H1 (cell line): ENCODE measurements at regions not wholly inside any gene's neighbourhood (a gene's known extent, or its start where the extent isn't known, plus 50 kb on each side); places are given as distances from the start of the nearest gene placed in this dataset.

Source experiments
- CTCF ChIA-PET: fragments of 300-600 bp; sonication (Branson Sonifier 250); formaldehyde crosslinking; loops from one replicate; lab custom pipeline; 2021; ENCODE audit not compliant: partially characterized antibody; lab: Charles Lee
- POLR2A ChIA-PET: fragments of 300-600 bp; sonication (Branson Sonifier 250); formaldehyde crosslinking; loops from one replicate; lab custom pipeline; 2021; ENCODE audit warnings: inconsistent platforms; ENCODE audit not compliant: partially characterized antibody; lab: Charles Lee
- DNase-seq, 2 experiments: peaks; one replicate each; pipeline versions ENCODE4 v3.0.0 to v3.0.0-alpha.2; 2010 to 2022; ENCODE audit warnings: low spot score in 2 of 2, low read depth in 1 of 2, mixed read lengths in 1 of 2
- FAIRE-seq: peaks from 2 replicates; lab custom pipeline; 2011; peaks lifted over from hg19 to GRCh38; lab: Jason Lieb, UNC
- H2AFZ ChIP-seq: 2 replicates; pipeline ENCODE4 v1.8.1; 2012; ENCODE audit warnings: low read length, inconsistent platforms
- H2AK5ac ChIP-seq: 2 replicates; pipeline ENCODE4 v1.6.1; 2013; ENCODE audit warnings: low read depth, low read length
- H2BK120ac ChIP-seq: replicated peaks from 2 replicates; pipeline ENCODE3; 2013; ENCODE audit warnings: low read depth, low read length, inconsistent platforms
- H2BK12ac ChIP-seq: 2 replicates; pipeline ENCODE4 v1.6.1; 2013; ENCODE audit warnings: low read depth, low read length
- H2BK15ac ChIP-seq: 2 replicates; pipeline ENCODE4 v1.6.1; 2013; ENCODE audit warnings: low read length
- H2BK20ac ChIP-seq: 2 replicates; pipeline ENCODE4 v1.6.1; 2013; ENCODE audit warnings: low read length
- H2BK5ac ChIP-seq: 2 replicates; pipeline ENCODE4 v1.6.1; 2013; ENCODE audit warnings: low read depth, low read length
- H3K14ac ChIP-seq: 2 replicates; pipeline ENCODE4 v1.6.1; 2013; ENCODE audit warnings: inconsistent platforms; ENCODE audit not compliant: insufficient read length
- H3K18ac ChIP-seq: 2 replicates; pipeline ENCODE4 v1.6.1; 2013; ENCODE audit warnings: low read length; ENCODE audit errors: extremely low read depth
- H3K23ac ChIP-seq: 2 replicates; pipeline ENCODE4 v1.6.1; 2013; ENCODE audit warnings: inconsistent platforms; ENCODE audit not compliant: insufficient read length
- H3K23me2 ChIP-seq: 2 replicates; pipeline ENCODE4 v1.6.1; 2013; ENCODE audit warnings: low read depth, low read length
- H3K27ac ChIP-seq: 2 replicates; pipeline ENCODE4 v1.6.1; 2011; ENCODE audit warnings: low read depth, low read length, inconsistent platforms
- H3K27me3 ChIP-seq, 4 experiments: replicated peaks in 1 of 4; 1 replicate in 1 of 4; 2 replicates in 3 of 4; pipeline versions ENCODE4 v1.6.1 to v1.8.1; 2011 to 2013; ENCODE audit warnings: low read length in 3 of 4, mild to moderate bottlenecking in 3 of 4, inconsistent platforms in 2 of 4, mixed read lengths in 2 of 4, moderate library complexity in 1 of 4; ENCODE audit not compliant: control insufficient read depth in 3 of 4, insufficient read depth in 3 of 4; ENCODE audit errors: extremely low read depth in 1 of 4
- H3K36me3 ChIP-seq, 4 experiments: 2 replicates each; pipeline versions ENCODE4 v1.6.1 to v1.8.1; 2011 to 2013; ENCODE audit warnings: mild to moderate bottlenecking in 4 of 4, low read length in 3 of 4, moderate library complexity in 2 of 4, control low read depth in 1 of 4, inconsistent platforms in 1 of 4; ENCODE audit not compliant: insufficient read depth in 4 of 4, control insufficient read depth in 2 of 4
- H3K4ac ChIP-seq: replicated peaks from 2 replicates; pipeline ENCODE3; 2013; ENCODE audit warnings: low read length, low read depth, mixed read lengths, inconsistent platforms; ENCODE audit not compliant: insufficient read length
- H3K4me1 ChIP-seq, 4 experiments: replicated peaks in 1 of 4; 1 replicate in 1 of 4; 2 replicates in 3 of 4; pipeline versions ENCODE4 v1.6.1 to v1.8.1; 2011 to 2013; ENCODE audit warnings: low read length in 3 of 4, inconsistent platforms in 2 of 4, mixed read lengths in 1 of 4; ENCODE audit not compliant: insufficient read depth in 4 of 4, control insufficient read depth in 3 of 4
- H3K4me2 ChIP-seq, 2 experiments: 2 replicates each; pipeline versions ENCODE4 v1.6.1 to v1.8.1; 2011 to 2013; ENCODE audit warnings: low read depth in 2 of 2, low read length in 2 of 2, control low read depth in 1 of 2, inconsistent platforms in 1 of 2, mild to moderate bottlenecking in 1 of 2; ENCODE audit not compliant: insufficient read depth in 1 of 2
- H3K4me3 ChIP-seq, 4 experiments: fragments of 200-600, 300-600 bp in 1 of 4; sonication (generic), shearing (Covaris generic), sonication (Bioruptor Twin) in 1 of 4; 2 replicates each; pipeline versions ENCODE4 v1.5.1 to v1.8.1; 2011 to 2016; ENCODE audit warnings: low read length in 4 of 4, low read depth in 3 of 4, control low read depth in 2 of 4, inconsistent platforms in 2 of 4, mild to moderate bottlenecking in 2 of 4, mixed read lengths in 1 of 4, moderate library complexity in 1 of 4; ENCODE audit not compliant: insufficient read depth in 2 of 4; ENCODE audit errors: extremely low read depth in 1 of 4
- H3K56ac ChIP-seq: replicated peaks from 2 replicates; pipeline ENCODE3; 2013; ENCODE audit warnings: low read depth, mild to moderate bottlenecking, mixed read lengths, low read length, inconsistent platforms; ENCODE audit not compliant: insufficient read length
- H3K79me1 ChIP-seq: 2 replicates; pipeline ENCODE4 v1.6.1; 2013; ENCODE audit warnings: low read depth, low read length, control low read depth
- H3K79me2 ChIP-seq, 2 experiments: 2 replicates each; pipeline versions ENCODE4 v1.6.1 to v1.8.1; 2012 to 2013; ENCODE audit warnings: low read length in 2 of 2, mild to moderate bottlenecking in 2 of 2, inconsistent platforms in 1 of 2; ENCODE audit not compliant: insufficient read depth in 2 of 2, control insufficient read depth in 1 of 2
- H3K9ac ChIP-seq, 4 experiments: replicated peaks in 1 of 4; 1 replicate in 1 of 4; 2 replicates in 3 of 4; pipeline versions ENCODE4 v1.6.1 to v1.8.1; 2011 to 2013; ENCODE audit warnings: low read depth in 3 of 4, low read length in 3 of 4, control low read depth in 2 of 4, mild to moderate bottlenecking in 2 of 4, moderate library complexity in 2 of 4, inconsistent platforms in 1 of 4; ENCODE audit errors: extremely low read depth in 1 of 4
- H3K9me3 ChIP-seq, 2 experiments: 2 replicates each; pipeline versions ENCODE4 v1.6.1 to v1.8.1; 2012 to 2013; ENCODE audit warnings: mild to moderate bottlenecking in 2 of 2, moderate library complexity in 2 of 2, control low read depth in 1 of 2, inconsistent platforms in 1 of 2, low read depth in 1 of 2, low read length in 1 of 2, mixed read lengths in 1 of 2; ENCODE audit not compliant: insufficient read depth in 2 of 2
- H4K20me1 ChIP-seq, 2 experiments: replicated peaks in 1 of 2; 2 replicates each; pipeline versions ENCODE3 to v1.8.1; 2011 to 2013; ENCODE audit warnings: inconsistent platforms in 2 of 2, low read length in 2 of 2, mild to moderate bottlenecking in 1 of 2; ENCODE audit not compliant: insufficient read depth in 2 of 2, control insufficient read depth in 1 of 2
- H4K5ac ChIP-seq: 2 replicates; pipeline ENCODE4 v1.6.1; 2013; ENCODE audit warnings: low read length, low read depth, mixed read lengths, inconsistent platforms; ENCODE audit not compliant: insufficient read length
- H4K8ac ChIP-seq: 2 replicates; pipeline ENCODE4 v1.8.0; 2013; ENCODE audit warnings: mild to moderate bottlenecking, moderate library complexity, low read length, inconsistent platforms; ENCODE audit not compliant: insufficient read depth; ENCODE audit errors: extremely low read depth
- H4K91ac ChIP-seq: replicated peaks from 2 replicates; pipeline ENCODE3; 2013; ENCODE audit warnings: low read length, mixed read lengths, inconsistent platforms; ENCODE audit not compliant: insufficient read length
- JUN ChIP-seq: IDR thresholded peaks from 2 replicates; pipeline ENCODE4 v1.6.1; 2011; ENCODE audit warnings: low read depth, mild to moderate bottlenecking, improper control_type of control experiment, low read length
- MAFK ChIP-seq: IDR thresholded peaks from 2 replicates; pipeline ENCODE4 v1.6.1; 2012; ENCODE audit warnings: low read depth, mild to moderate bottlenecking, improper control_type of control experiment, low read length
- RBBP5 ChIP-seq: IDR thresholded peaks from 2 replicates; pipeline ENCODE4 v1.7.1; 2012; ENCODE audit warnings: low read depth, mild to moderate bottlenecking, inconsistent platforms, low read length, moderate library complexity, borderline replicate concordance
- WGBS, 2 experiments: shearing (Covaris generic) in 1 of 2; methylation state at CpG; one replicate each; pipeline versions ENCODE4 v1.1.6 to v1.1.7; 2013 to 2015; ENCODE audit warnings: low lambda C conversion rate in 2 of 2, mixed read lengths in 2 of 2, inconsistent platforms in 1 of 2, low coverage in 1 of 2, missing lambda C conversion rate in 1 of 2; ENCODE audit not compliant: insufficient replicate concordance in 2 of 2, insufficient coverage in 1 of 2, insufficient read length in 1 of 2; ENCODE audit errors: extremely low coverage in 1 of 2, missing lambda C conversion rate in 1 of 2; 5-methylcytosine and 5-hydroxymethylcytosine counted together
- TF ChIP-seq, protein P1 (sequence below): IDR thresholded peaks from 2 replicates; pipeline ENCODE4 v1.6.1; 2012; ENCODE audit warnings: inconsistent platforms

DNA sequence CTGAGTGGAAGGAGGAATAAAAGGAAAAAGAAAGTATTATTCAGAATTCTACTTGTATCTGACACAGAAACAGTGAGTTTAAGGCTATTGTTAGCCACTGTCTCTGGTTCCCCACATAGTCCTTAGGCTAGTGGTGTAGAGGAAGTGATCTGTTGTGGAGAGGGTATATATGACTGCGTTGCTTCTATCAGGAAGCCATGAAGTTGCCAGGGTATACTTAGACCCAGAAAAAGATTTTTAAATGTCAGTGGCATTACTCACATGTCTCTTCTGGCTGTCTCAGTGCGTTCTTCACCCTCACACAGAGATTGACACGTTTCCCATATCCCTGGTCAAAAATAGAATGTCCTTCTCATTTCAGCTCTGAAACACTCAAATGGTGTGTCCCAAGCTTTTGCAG lies 72.7 kb downstream of the SEM1 start:
- WGBS, 2 experiments, result 92% methylated on average over 3 of the region's 3 CpGs; no CpG with 5 or more reads in 1 of the 2 experiments
- no peak overlapping the region for H3K27ac ChIP-seq

More for the DNA sequence above, 72.7 kb downstream of the SEM1 start:
- Histone ChIP-seq H3K56ac (no peak overlapping the region), H3K14ac (no peak overlapping the region), H2BK20ac (no peak overlapping the region), H3K4ac (no peak overlapping the region), H3K4me2 (no peak overlapping the region), H3K23ac (no peak overlapping the region), H3K9ac (no peak overlapping the region), H2BK5ac (no peak overlapping the region), H2BK12ac (no peak overlapping the region), H4K20me1 (no peaks in the 10 kb centered on the region), H3K36me3 (no peaks in the 10 kb centered on the region), H3K23me2 (no peaks in the 10 kb centered on the region), H2BK15ac (no peak overlapping the region), H4K5ac (no peak overlapping the region), H2BK120ac (no peak overlapping the region), H3K79me2 (no peaks in the 10 kb centered on the region), H3K4me3 (no peak overlapping the region), H4K8ac (no peak overlapping the region), H3K18ac (no peak overlapping the region), H2AK5ac (no peak overlapping the region), H3K27me3 (no peaks in the 10 kb centered on the region), H2AFZ (no peak overlapping the region), H3K79me1 (no peaks in the 10 kb centered on the region), H4K91ac (no peak overlapping the region), H3K4me1 (no peaks in the 10 kb centered on the region), H3K9me3 (no peaks in the 10 kb centered on the region)
- DNase-seq (no peak), FAIRE-seq (no peak)
- ChIA-PET POLR2A (no interaction called here), CTCF (interaction anchor here (0.8 kb wide), 1 partner anchor 221 kb away, joined by 3 read pairs; no protein-coding TSS in a partner anchor)
- TF ChIP-seq MAFK, result no peak
- TF ChIP-seq, protein P1, sequence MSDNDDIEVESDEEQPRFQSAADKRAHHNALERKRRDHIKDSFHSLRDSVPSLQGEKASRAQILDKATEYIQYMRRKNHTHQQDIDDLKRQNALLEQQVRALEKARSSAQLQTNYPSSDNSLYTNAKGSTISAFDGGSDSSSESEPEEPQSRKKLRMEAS, result no peak
- no peak for TF ChIP-seq JUN
- TF ChIP-seq RBBP5, result no peak
